Motor neuron (in vitro differentiated cells): ENCODE measurements at regions not wholly inside any gene's neighbourhood (a gene's known extent, or its start where the extent isn't known, plus 50 kb on each side); places are given as distances from the start of the nearest gene placed in this dataset.

Experiments
- ATAC-seq, 8 experiments: fragments of 200-7000 bp; cut with Tn5 transposase; replicated peaks in 6 of 8; 2 replicates each; pipeline ENCODE4 v1.8.0; 2021; ENCODE audit warnings: mild to moderate bottlenecking in 8 of 8, moderate library complexity in 8 of 8
- H3K27ac ChIP-seq, 2 donors: fragments of 250-450 bp; sonication (Bioruptor Pico); 2 replicates each; pipeline ENCODE4 v1.9.0; 2021; ENCODE audit warnings: antibody characterized with exemption in 2 of 2, mild to moderate bottlenecking in 2 of 2, moderate library complexity in 1 of 2
- H3K4me1 ChIP-seq, 2 donors: fragments of 250-450 bp; sonication (Bioruptor Pico); replicated peaks in 1 of 2; 2 replicates each; pipeline ENCODE4 v1.6.1; 2021; ENCODE audit warnings: antibody characterized with exemption in 2 of 2, mild to moderate bottlenecking in 2 of 2, moderate library complexity in 1 of 2
- H3K4me3 ChIP-seq, 5 donors: fragments of 250-450 bp; sonication (Bioruptor Pico); 2 replicates each; pipeline ENCODE4 v1.9.0; 2021; ENCODE audit warnings: antibody characterized with exemption in 5 of 5, mild to moderate bottlenecking in 5 of 5, moderate library complexity in 4 of 5
- WGBS, 10 experiments: fragments of 450-650 bp; shearing (Covaris generic); methylation state at CpG; one replicate each; pipeline ENCODE4 v1.0.0; 2022; 5-methylcytosine and 5-hydroxymethylcytosine counted together
- in situ Hi-C, 9 experiments: fragments of 400-800 bp; cut with MboI; loops; one replicate each; pipeline ENCODE4 v1.15.0; 2021; ENCODE audit warnings: low sequenced_read_pairs in 9 of 9, low pct_unique_long_range_greater_than_20kb in 2 of 9; ENCODE audit not compliant: unreplicated experiment in 9 of 9

DNA sequence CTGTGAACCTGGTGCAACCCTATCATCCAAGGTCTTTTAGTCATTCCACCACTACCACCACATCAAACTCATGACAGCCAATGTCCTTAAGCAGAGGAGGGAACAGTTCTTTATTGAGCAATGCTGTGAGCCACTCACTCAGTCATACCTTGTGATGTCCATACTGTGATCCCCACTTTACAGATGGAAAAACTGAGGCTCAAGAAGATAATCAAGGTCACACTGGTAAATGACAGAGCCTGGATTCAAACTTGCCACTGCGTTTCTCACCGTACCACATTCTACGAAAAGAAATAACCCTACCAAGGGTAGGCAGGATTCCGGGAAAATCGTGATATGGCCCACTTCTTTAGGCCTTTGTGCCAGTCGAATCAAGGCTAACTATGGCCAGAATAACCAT is 172.6 kb downstream of the CCT6B start:
- 10 to 100% (median 46%) methylated on average over 2 to 6 of the region's 6 CpGs; no CpG with 5 or more reads in 3 of the 10 experiments for WGBS, 10 experiments
- Histone ChIP-seq H3K4me1 (peaks cover 10 to 11% of the 10 kb centered on the region in 2 donors), H3K27ac (no peak overlapping the region), H3K4me3 (no peak overlapping the region)
- no peak for ATAC-seq
- in situ Hi-C loops, result loop anchor here in 1 of 9 experiments (25.0 kb wide), 1 partner anchor 99 kb away; no protein-coding TSS in a partner anchor

DNA sequence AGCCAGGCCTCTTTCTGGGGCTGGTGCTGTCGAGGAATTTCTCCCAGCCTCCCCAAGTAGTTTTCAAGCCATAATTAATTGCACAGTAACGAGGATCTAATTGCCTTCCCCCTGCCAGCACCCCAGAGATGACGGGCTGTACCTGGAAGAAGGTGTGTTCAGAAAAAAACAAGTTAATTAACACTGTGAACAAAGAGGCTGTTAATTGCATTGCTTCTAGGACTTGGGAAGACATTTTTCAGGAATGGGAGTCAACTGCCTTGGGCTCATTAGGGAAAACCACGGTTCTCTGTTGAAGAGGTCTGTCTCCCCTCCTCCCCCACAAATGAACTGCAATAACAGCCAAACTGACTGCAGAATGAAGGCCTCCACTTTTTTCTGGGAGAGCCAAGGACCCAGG is 176.7 kb downstream of the CCT6B start:
- no peak for ATAC-seq
- 0 to 75% (median 42%) methylated on average over 1 to 4 of the region's 4 CpGs; no CpG with 5 or more reads in 2 of the 10 experiments for WGBS, 10 experiments
- in situ Hi-C loops, result loop anchor here in 1 of 9 experiments (25.0 kb wide), 1 partner anchor 103 kb away; no protein-coding TSS in a partner anchor
- Histone ChIP-seq H3K4me1 (peaks cover 14 to 19% of the 10 kb centered on the region in 2 donors), H3K4me3 (no peak overlapping the region), H3K27ac (no peak overlapping the region)

DNA sequence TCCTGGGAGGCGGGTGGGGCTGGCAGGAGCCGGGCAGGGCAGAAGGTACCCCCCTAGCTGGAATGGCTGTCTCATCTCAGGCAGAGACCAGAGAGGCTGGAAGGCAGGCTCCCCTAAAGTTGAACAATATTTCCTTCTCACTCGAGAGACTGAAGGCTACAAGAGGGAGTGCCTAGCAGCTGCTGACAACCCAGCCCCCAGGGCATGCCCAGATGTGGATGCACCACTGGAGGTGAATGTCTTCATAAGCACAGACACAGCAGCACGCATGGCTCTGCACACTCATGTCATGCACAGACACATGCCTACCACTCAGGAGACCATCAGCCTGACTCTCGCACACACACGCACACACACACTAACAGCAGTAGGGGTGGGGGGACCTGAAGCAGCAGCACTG is 179.0 kb downstream of the CCT6B start:
- peaks cover 18 to 22% of the 10 kb centered on the region in 2 donors for H3K4me1 ChIP-seq
- H3K4me3 ChIP-seq, result no peak overlapping the region
- H3K27ac ChIP-seq, result no peak overlapping the region
- in situ Hi-C loops, result loop anchor here in 1 of 9 experiments (25.0 kb wide), 1 partner anchor 105 kb away; no protein-coding TSS in a partner anchor
- 0 to 100% (median 60%) methylated on average over 1 to 2 of the region's 6 CpGs; no CpG with 5 or more reads in 5 of the 10 experiments for WGBS, 10 experiments
- ATAC-seq, result peak in 2 of 8 experiments; percentile 38 to 39

DNA sequence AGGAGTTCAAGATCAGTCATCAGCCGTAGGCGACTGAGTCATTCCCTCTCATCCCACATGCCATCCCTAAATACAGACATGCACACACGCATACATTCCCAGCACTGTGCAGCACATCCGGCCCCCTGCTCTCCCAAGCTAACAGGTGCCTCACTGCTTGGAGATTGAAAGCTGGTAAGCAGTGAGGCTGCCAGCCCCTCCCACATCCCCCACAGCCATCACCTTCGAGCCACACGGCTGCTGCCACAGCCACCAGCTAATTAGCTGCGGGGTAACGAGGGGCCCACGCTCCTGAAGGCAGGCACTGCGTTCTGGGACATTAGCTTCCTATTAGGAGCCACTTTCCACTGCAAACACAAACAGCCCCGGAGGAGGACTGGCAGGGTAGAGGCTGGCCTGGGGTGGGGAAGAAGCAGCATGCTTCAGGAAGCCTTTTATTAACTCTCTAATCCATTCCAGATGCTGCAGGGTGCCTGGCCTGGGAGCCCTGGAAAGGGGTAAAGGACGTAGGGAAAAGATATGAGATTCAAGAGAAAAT is 179.6 kb downstream of the CCT6B start:
- peak overlapping the region in 1 of 2 donors; percentile 30 for H3K27ac ChIP-seq
- H3K4me3 ChIP-seq, result no peak overlapping the region
- WGBS, 10 experiments, result 0 to 60% (median 23%) methylated on average over 1 to 8 of the region's 12 CpGs; no CpG with 5 or more reads in 4 of the 10 experiments
- peak; percentile 43 to 93 (median 84) for ATAC-seq
- in situ Hi-C loops, result loop anchor here in 1 of 9 experiments (25.0 kb wide), 1 partner anchor 106 kb away; no protein-coding TSS in a partner anchor
- H3K4me1 ChIP-seq, result peaks cover 24 to 29% of the 10 kb centered on the region in 2 donors

DNA sequence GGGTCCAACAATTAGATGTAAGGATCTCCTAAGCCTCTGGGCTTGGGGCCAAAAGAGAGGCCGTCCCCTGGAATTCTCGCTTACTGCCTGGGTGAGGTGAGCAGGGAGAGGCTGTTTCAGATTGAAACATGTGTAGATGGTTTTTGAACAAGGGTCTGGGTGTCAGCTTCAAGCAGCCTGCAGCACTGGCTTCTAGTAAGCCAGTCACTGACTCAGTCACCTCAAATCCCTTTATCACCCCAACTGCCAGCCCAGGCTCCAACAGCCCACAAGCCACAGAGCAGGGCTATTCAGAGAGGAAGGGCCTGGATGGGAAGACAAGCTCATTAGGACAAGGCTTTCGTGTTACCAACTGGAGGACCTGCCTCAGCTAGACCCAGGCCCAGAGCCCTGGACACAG is 180.2 kb downstream of the CCT6B start:
- peak in 2 of 8 experiments; percentile 15 to 28 for ATAC-seq
- no peak overlapping the region for H3K4me3 ChIP-seq
- H3K4me1 ChIP-seq, result peaks cover 30 to 34% of the 10 kb centered on the region in 2 donors
- peak overlapping the region in 1 of 2 donors; percentile 38 for H3K27ac ChIP-seq
- in situ Hi-C loops, result loop anchor here in 1 of 9 experiments (25.0 kb wide), 1 partner anchor 106 kb away; no protein-coding TSS in a partner anchor
- 0 to 100% (median 80%) methylated on average over 1 to 3 of the region's 3 CpGs; no CpG with 5 or more reads in 3 of the 10 experiments for WGBS, 10 experiments

DNA sequence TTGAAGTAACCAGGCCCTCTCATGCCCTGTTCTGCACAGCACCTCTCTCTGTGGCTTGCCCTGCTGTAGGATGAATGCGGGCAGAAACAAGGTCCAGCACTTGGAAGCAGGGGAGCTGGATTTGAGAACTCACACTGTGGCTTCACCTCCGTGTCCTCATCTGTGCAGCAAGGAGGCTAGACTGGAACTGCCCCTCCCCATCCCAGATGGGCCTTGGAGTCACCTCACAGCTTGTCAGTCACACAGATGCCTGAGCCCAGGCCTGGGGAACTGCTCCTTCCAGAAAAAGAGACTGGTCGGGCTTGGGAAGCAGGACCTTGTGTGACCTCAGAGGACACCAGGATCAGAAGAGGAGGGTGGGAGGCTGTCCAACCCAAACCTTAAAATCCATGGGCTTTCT is 180.8 kb downstream of the CCT6B start:
- 50 to 100% (median 83%) methylated on average over 1 to 3 of the region's 3 CpGs; no CpG with 5 or more reads in 3 of the 10 experiments for WGBS, 10 experiments
- Histone ChIP-seq H3K27ac (no peak overlapping the region), H3K4me3 (no peak overlapping the region), H3K4me1 (peaks cover 36 to 41% of the 10 kb centered on the region in 2 donors)
- in situ Hi-C loops, result loop anchor here in 1 of 9 experiments (25.0 kb wide), 1 partner anchor 107 kb away; no protein-coding TSS in a partner anchor
- no peak for ATAC-seq

DNA sequence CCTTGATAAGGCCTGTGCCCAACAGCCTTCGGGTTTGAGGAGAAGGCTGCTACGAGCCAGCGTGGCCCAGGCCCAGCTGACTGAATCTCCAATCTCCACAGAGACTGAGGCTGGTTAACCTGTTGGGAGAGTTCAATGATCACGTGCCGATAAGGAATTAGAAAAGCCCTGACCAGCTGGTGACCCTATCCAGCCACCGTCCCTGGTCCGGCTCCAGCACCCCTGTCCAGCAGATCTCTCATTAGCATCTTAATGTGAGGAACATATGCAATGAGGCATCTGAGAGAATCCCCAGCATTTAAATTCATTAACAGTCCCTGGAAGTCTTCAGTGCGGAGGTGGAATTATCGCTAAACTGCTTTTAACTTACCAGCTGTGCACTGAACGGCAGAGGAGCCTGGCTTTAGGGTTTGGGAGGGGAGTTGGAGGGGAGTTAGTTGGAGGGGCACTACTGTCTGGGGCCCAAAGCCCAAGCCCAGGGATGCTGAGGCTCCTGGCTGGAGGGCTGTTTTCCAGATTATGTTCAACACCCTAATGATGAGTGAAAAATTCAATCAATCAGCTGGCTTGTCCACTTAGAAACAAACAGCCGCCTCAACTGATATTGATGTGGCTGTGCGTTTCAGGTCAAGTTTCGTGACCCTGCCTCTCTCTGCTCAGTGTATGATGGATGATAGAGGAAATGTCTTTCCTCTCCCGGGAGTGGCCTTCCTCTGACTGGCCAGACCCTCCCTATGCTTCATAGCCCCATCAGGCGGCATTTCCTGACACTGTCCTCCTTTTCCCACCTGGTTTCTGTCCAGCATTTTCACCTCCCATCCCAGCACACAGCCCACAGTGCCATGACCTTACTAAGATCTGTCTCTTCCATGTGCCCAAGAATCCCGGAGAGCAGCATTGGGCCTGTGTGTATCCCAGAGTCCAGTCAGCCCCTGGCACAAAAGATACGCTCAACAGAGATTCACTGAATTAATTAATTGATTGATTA is 184.5 kb downstream of the CCT6B start:
- in situ Hi-C loops, result loop anchor here in 1 of 9 experiments (25.0 kb wide), 1 partner anchor 111 kb away; no protein-coding TSS in a partner anchor
- WGBS, 10 experiments, result 0 to 100% (median 16%) methylated on average over 1 to 9 of the region's 17 CpGs; no CpG with 5 or more reads in 1 of the 10 experiments
- Histone ChIP-seq H3K4me3 (no peak overlapping the region), H3K4me1 (peaks cover 48 to 71% of the 10 kb centered on the region in 2 donors), H3K27ac (peak overlapping the region; percentile 88 to 92)
- ATAC-seq, result peak; percentile 19 to 78 (median 62)

DNA sequence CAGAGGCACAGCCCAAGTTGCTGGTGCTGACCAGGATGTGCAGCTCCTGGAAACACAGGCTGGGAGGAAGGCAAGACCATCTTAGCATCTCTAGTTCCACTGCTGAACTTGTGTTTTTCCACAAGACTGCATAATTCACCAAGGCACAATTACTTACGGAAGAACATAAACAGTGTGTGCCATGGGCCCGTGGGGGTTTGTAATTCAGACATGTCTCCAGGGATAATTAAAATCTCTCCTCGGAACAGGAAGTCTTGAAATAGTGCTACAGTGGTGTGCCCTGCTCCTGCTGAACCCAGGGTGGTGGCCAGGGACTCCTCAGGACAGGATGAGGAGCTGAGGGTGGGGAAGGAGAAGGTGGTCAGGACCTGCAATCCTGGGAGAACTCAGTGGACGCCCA is 188.2 kb downstream of the CCT6B start:
- Histone ChIP-seq H3K27ac (no peak overlapping the region), H3K4me3 (no peak overlapping the region), H3K4me1 (peaks cover 37 to 71% of the 10 kb centered on the region in 2 donors)
- WGBS, 10 experiments, result 25 to 100% (median 76%) methylated on average over 1 to 4 of the region's 4 CpGs; no CpG with 5 or more reads in 4 of the 10 experiments
- in situ Hi-C loops, result no loop called here
- no peak for ATAC-seq

DNA sequence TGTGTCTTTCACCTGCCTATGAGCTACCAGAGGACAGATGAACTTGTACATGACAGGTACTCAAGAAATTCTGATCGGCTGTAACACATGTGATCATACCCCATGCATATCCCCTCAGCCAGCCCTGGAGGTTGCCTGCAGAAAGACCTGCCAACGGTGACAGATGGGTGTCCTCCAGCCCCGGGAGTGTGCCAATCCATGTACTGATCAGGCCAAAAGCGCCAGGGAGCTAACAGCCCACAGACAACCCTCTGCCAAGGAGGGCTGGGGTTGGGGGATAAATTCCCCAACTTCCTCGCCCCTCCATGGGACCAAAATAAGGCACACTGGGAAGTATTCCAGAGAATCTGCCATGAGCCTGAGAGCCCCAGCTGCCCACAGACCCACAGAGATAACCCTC is 189.4 kb downstream of the CCT6B start:
- no peak for ATAC-seq
- peaks cover 30 to 63% of the 10 kb centered on the region in 2 donors for H3K4me1 ChIP-seq
- H3K4me3 ChIP-seq, result no peak overlapping the region
- 40 to 80% (median 50%) methylated on average over 2 of the region's 5 CpGs; no CpG with 5 or more reads in 7 of the 10 experiments for WGBS, 10 experiments
- in situ Hi-C loops, result no loop called here
- H3K27ac ChIP-seq, result no peak overlapping the region

DNA sequence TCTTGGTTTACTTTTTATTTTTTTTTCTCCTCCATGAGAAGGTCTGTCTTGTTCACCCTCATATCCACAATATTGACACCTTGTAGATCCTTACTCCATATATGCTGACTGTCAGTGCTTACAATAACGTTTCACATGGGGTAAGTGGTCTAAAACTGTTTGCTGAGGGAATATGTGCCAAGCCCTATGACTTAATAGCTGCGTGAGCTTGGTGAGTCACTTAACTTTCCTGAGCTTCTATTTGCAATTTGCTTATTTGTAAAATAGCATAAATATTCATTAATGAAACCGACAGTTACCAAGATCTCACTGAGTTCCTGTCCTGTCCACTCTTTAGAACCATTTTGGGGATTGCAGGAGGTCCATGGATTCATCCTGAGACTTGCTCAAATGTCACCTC is 190.7 kb downstream of the CCT6B start:
- H3K4me1 ChIP-seq, result peaks cover 21 to 54% of the 10 kb centered on the region in 2 donors
- in situ Hi-C loops, result no loop called here
- 0 to 83% (median 33%) methylated on average over 1 to 3 of the region's 3 CpGs; no CpG with 5 or more reads in 2 of the 10 experiments for WGBS, 10 experiments
- H3K4me3 ChIP-seq, result no peak overlapping the region
- H3K27ac ChIP-seq, result no peak overlapping the region
- peak in 3 of 8 experiments; percentile 16 to 77 (median 54) for ATAC-seq

DNA sequence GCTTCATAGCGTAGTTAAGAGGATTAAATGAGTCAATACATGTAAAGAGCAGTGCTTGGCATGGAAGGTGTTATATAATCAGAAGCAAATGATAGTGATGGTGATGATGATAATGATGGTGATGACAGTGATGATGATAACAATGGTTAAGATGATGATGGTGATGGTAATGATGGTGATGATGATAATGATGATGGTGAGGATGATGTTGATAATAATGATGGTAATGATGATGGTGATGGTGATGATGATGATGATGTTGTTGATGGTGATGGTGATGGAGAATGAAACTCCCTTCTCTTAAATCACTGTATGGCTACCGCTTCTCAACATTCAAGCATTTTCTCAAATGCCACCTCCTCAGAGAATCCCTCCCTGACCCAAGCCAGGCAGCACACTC is 190.5 kb downstream of the TMEM132E start:
- WGBS, 10 experiments, result 20 to 100% (median 90%) methylated on average over 1 to 2 of the region's 2 CpGs

DNA sequence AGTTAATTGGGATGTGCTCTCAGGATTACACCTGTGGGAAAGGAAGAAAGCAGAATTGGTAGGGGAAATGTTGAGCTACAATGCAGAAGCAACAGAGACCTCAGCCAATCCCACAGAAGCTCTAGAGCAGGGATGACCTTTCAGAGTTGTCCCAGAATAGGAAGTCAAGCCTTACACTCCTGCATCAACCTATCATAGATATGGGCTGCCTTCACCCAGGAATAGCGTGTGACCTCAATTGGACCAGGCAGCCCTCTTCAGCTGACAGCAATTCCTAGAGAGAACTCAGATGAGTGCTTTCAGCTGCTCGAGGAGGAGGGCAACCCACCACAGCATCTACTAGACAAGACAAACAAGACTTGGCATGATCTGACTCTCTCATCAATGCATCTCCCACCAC is 189.7 kb downstream of the TMEM132E start:
- peaks cover 13 to 46% of the 10 kb centered on the region in 2 donors for H3K4me1 ChIP-seq
- ATAC-seq, result no peak
- in situ Hi-C loops, result no loop called here
- no peak overlapping the region for H3K27ac ChIP-seq
- H3K4me3 ChIP-seq, result no peak overlapping the region
- WGBS, 10 experiments, result 20 to 100% (median 80%) methylated on average over 1 to 2 of the region's 2 CpGs; no CpG with 5 or more reads in 5 of the 10 experiments

More for the DNA sequence above, 190.5 kb downstream of the TMEM132E start:
- Histone ChIP-seq H3K4me1 (peaks cover 14 to 48% of the 10 kb centered on the region in 2 donors), H3K27ac (no peak overlapping the region), H3K4me3 (no peak overlapping the region)
- ATAC-seq, result no peak
- in situ Hi-C loops, result no loop called here
